GM18519 (cell line): ENCODE measurements at regions not wholly inside any gene's neighbourhood (a gene's known extent, or its start where the extent isn't known, plus 50 kb on each side); places are given as distances from the start of the nearest gene placed in this dataset.

ENCODE experiments used
- ATAC-seq: cut with Tn5 transposase; IDR thresholded peaks from one replicate; pipeline ENCODE4 v1.9.1; 2021; ENCODE audit warnings: mild to moderate bottlenecking, moderate library complexity; ENCODE audit not compliant: unreplicated experiment, low FRiP score

- ATAC-seq, result no peak
These were observed 162.0 kb upstream of the MGMT start for GRCh38 chr10:129305046-129305445.

- ATAC-seq, result no peak
These were observed 159.9 kb upstream of the MGMT start for GRCh38 chr10:129307141-129307540.

- ATAC-seq, result no peak
These were observed 158.0 kb upstream of the MGMT start for GRCh38 chr10:129308953-129309564.

GRCh38 chr10:129309565-129309964, 157.5 kb upstream of the MGMT start:
- ATAC-seq, result no peak

GRCh38 chr10:129310881-129311280, 156.2 kb upstream of the MGMT start:
- ATAC-seq, result no peak

- ATAC-seq, result no peak
These were observed 147.1 kb upstream of the MGMT start for GRCh38 chr10:129319934-129320333.

GRCh38 chr10:129320340-129320739, 146.7 kb upstream of the MGMT start:
- ATAC-seq, result no peak

GRCh38 chr10:129321727-129322126, 145.3 kb upstream of the MGMT start:
- no peak for ATAC-seq

GRCh38 chr10:129322933-129323820, 143.9 kb upstream of the MGMT start:
- no peak for ATAC-seq

- ATAC-seq, result no peak
These were observed 143.2 kb upstream of the MGMT start for GRCh38 chr10:129323879-129324278.

- ATAC-seq, result no peak
These were observed 141.1 kb upstream of the MGMT start for GRCh38 chr10:129325893-129326292.

GRCh38 chr10:129328546-129328945, 138.5 kb upstream of the MGMT start:
- no peak for ATAC-seq

- no peak for ATAC-seq
These were observed 137.5 kb upstream of the MGMT start for GRCh38 chr10:129329385-129330055.

GRCh38 chr10:129330211-129330610, 136.8 kb upstream of the MGMT start:
- no peak for ATAC-seq

GRCh38 chr10:129331207-129331838, 135.7 kb upstream of the MGMT start:
- no peak for ATAC-seq

- ATAC-seq, result no peak
These were observed 135.2 kb upstream of the MGMT start for GRCh38 chr10:129331839-129332220.

GRCh38 chr10:129332476-129332875, 134.6 kb upstream of the MGMT start:
- no peak for ATAC-seq

GRCh38 chr10:129333706-129334105, 133.3 kb upstream of the MGMT start:
- ATAC-seq, result no peak

GRCh38 chr10:129334266-129334665, 132.8 kb upstream of the MGMT start:
- no peak for ATAC-seq

- ATAC-seq, result no peak
These were observed 131.6 kb upstream of the MGMT start for GRCh38 chr10:129335396-129335795.

GRCh38 chr10:129335942-129336341, 131.1 kb upstream of the MGMT start:
- ATAC-seq, result no peak
